MM.1S (cell line): ENCODE measurements at regions not wholly inside any gene's neighbourhood (a gene's known extent, or its start where the extent isn't known, plus 50 kb on each side); places are given as distances from the start of the nearest gene placed in this dataset.

Experiments
- CTCF ChIP-seq: fragments of 300-600 bp; sonication (generic); IDR thresholded peaks from 2 replicates; pipeline ENCODE4 v1.5.1; 2016; ENCODE audit warnings: antibody characterized with exemption, low read length, mixed read lengths
- EZH2 ChIP-seq: fragments of 300-600 bp; sonication (generic); optimal IDR thresholded peaks from 2 replicates; pipeline ENCODE3; 2017; ENCODE audit warnings: low read depth, mild to moderate bottlenecking, antibody characterized with exemption, low read length, mixed read lengths
- EZH2phosphoT487 ChIP-seq: fragments of 300-600 bp; sonication (generic); IDR thresholded peaks from 2 replicates; pipeline ENCODE4 v1.6.1; 2018; ENCODE audit warnings: antibody characterized with exemption, low read length

- no peak for TF ChIP-seq CTCF
- no peak for TF ChIP-seq EZH2
- TF ChIP-seq EZH2phosphoT487 = no peak
Measured at GRCh38 chr3:182696916-182697315, 96.4 kb upstream of the ATP11B start.
